A673 (cell line): ENCODE measurements at regions not wholly inside any gene's neighbourhood (a gene's known extent, or its start where the extent isn't known, plus 50 kb on each side); places are given as distances from the start of the nearest gene placed in this dataset.

ENCODE experiments used
- EZH2 ChIP-seq: fragments of 200-600 bp; sonication (generic); IDR thresholded peaks from 2 replicates; pipeline ENCODE4 v1.6.1; 2017; ENCODE audit warnings: borderline replicate concordance, low read depth, mild to moderate bottlenecking, mixed read lengths, antibody characterized with exemption, low read length; ENCODE audit not compliant: poor library complexity, severe bottlenecking
- TF ChIP-seq, protein P1 (sequence below): fragments of 300-800, 200-600 bp; sonication (generic); conservative IDR thresholded peaks from 2 replicates; pipeline ENCODE4 v1.5.1; 2017; ENCODE audit warnings: low read depth, mild to moderate bottlenecking, antibody characterized with exemption, low read length, moderate library complexity, mixed read lengths

DNA sequence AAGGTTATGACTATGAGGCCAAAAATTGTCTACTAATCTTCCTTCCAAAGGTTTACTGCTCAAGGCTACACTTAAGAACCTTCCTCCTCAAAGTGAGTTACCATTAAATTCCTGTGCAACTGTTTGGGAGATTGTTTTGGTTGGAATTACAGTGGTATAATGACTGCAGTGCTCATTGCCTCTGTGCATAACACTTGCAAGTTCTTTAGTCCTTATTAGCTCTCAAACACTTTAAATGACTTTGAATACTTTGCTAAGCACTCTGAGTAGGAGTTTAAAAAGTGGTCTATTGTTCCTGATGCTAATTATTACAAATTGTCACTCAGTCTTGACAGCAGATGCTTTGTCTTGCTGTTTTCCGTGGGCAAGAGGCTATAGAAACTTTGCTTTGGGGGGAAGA is 422.8 kb upstream of the PABPC4L start:
- no peak for TF ChIP-seq EZH2
- TF ChIP-seq, protein P1, sequence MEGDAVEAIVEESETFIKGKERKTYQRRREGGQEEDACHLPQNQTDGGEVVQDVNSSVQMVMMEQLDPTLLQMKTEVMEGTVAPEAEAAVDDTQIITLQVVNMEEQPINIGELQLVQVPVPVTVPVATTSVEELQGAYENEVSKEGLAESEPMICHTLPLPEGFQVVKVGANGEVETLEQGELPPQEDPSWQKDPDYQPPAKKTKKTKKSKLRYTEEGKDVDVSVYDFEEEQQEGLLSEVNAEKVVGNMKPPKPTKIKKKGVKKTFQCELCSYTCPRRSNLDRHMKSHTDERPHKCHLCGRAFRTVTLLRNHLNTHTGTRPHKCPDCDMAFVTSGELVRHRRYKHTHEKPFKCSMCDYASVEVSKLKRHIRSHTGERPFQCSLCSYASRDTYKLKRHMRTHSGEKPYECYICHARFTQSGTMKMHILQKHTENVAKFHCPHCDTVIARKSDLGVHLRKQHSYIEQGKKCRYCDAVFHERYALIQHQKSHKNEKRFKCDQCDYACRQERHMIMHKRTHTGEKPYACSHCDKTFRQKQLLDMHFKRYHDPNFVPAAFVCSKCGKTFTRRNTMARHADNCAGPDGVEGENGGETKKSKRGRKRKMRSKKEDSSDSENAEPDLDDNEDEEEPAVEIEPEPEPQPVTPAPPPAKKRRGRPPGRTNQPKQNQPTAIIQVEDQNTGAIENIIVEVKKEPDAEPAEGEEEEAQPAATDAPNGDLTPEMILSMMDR, result no peak
